ENCODE measurements at regions not wholly inside any gene's neighbourhood (a gene's known extent, or its start where the extent isn't known, plus 50 kb on each side); places are given as distances from the start of the nearest gene placed in this dataset.

DNA sequence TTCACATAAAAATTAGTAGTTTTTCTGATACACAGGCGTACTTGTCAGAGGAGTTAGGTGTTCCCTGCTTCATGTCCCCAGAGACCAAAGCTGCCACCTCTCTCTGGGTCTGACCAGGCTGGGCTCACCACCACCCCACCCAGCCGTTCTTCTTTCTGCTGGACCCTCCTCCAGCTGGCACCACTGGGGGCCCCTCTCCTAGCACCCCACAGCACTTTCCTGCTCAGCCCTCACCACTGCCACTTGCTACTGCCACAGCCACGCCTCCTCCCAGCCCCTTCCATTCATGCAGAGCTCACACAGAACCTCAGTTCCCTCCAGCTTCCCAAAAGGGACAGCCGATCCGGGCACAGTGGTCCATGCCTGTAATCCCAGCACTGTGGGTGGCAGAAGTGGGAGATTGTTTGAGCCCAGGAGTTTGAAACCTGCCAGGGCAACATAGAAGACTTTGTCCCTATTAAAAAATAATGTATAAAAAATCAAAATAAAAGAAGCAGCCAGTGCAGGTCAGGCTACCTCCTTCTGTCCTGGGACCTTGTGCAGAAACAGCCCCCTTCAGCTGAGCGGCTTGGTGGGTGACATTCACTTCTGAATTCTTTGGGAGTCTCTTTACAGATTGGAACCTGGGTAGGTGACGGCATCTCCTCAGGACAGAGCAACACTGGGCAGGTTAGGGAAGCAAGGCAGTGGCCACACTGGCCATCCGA, 208.3 kb downstream of the TOMM20 start:
- TF ChIP-seq CTCF (IDR thresholded peaks at IDR 0.05; ENCODE audit: insufficient read depth, low read depth, low read length): no peak
- TF ChIP-seq EZH2 (IDR thresholded peaks at IDR 0.05; ENCODE audit: insufficient read depth, low read length): no peak

All from astrocyte (in vitro differentiated cells and primary cell).